ENCODE measurements at regions not wholly inside any gene's neighbourhood (a gene's known extent, or its start where the extent isn't known, plus 50 kb on each side); places are given as distances from the start of the nearest gene placed in this dataset.

DNA sequence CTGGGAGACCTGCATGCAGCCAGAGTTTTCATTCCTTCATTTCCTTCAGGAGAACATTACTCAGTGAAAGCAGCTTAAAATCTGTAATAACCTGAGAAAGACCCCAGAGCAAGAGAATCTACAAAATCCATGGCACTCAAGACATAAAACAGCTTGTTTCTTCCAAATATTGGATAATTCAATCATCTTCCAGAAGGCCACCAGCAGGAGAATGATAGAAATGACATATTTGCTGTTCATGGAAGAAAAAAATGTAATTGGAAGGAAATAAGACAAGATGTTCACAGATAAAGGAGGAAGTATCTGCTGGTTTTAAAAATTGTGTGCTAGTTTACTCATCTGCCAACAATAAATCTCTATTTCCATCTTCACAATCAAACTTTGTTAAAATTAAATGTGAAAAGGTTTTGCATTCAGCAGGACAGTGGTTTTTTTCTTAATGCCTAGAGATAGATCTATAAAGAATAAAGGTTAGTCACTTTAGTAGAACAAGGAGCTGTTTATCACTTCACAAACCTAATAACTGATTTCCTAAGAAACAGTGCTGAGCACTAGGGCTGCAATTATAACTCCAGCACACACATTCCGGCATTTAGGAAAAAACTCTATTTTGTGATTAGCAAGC lies 530.8 kb downstream of the NSUN3 start:
- H3K9ac ChIP-seq (ENCODE audit: insufficient read depth in 1 of 2, low read length in 2 of 2), result no peak overlapping the region
- no peaks in the 10 kb centered on the region for H3K9me3 ChIP-seq (ENCODE audit: control insufficient read depth in 4 of 4, insufficient read depth in 3 of 4, low read length in 3 of 4)
- no peaks in the 10 kb centered on the region for H3K27me3 ChIP-seq (ENCODE audit: control insufficient read depth in 3 of 3, insufficient read depth in 3 of 3, low read length in 2 of 3)
- DNase-seq, result no peak
- no peaks in the 10 kb centered on the region for H3K4me1 ChIP-seq (ENCODE audit: control insufficient read depth in 5 of 5, insufficient read depth in 5 of 5, low read length in 5 of 5)
- no peak for ATAC-seq (ENCODE audit: insufficient read depth, low FRiP score)
- no peak overlapping the region for H3K27ac ChIP-seq (ENCODE audit: low read depth in 1 of 2, low read length in 1 of 2)
- H3K4me3 ChIP-seq, result no peak overlapping the region
- 93 to 95% methylated on average over 1 of the region's 1 CpG for WGBS, 2 donors
- H3K36me3 ChIP-seq (ENCODE audit: control insufficient read depth in 4 of 4, insufficient read depth in 4 of 4, low read length in 4 of 4), result no peaks in the 10 kb centered on the region
- TF ChIP-seq, protein P1, sequence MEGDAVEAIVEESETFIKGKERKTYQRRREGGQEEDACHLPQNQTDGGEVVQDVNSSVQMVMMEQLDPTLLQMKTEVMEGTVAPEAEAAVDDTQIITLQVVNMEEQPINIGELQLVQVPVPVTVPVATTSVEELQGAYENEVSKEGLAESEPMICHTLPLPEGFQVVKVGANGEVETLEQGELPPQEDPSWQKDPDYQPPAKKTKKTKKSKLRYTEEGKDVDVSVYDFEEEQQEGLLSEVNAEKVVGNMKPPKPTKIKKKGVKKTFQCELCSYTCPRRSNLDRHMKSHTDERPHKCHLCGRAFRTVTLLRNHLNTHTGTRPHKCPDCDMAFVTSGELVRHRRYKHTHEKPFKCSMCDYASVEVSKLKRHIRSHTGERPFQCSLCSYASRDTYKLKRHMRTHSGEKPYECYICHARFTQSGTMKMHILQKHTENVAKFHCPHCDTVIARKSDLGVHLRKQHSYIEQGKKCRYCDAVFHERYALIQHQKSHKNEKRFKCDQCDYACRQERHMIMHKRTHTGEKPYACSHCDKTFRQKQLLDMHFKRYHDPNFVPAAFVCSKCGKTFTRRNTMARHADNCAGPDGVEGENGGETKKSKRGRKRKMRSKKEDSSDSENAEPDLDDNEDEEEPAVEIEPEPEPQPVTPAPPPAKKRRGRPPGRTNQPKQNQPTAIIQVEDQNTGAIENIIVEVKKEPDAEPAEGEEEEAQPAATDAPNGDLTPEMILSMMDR (IDR thresholded peaks at IDR 0.05; ENCODE audit: control extremely low read depth, extremely low read depth), result no peak

DNA sequence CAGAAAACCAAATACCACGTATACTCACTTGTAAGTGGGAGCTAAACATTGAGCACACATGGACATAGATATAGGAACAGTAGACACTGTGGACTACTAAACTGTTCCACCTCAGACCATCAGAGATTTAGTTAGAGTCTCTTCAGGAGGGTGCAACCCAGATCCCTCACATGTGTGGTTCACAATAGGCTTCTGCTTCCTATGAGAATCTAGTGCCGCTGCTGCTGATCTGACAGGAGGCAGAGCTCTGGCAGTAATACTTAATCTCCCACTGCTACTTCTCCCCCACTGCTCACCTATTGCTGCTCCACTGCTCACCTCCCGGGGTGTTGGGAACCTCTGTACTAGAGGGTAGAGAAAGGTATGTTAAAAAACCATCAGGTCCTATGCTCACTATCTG lies 533.3 kb downstream of the NSUN3 start:
- no peak overlapping the region for H3K9ac ChIP-seq (ENCODE audit: insufficient read depth in 1 of 2, low read length in 2 of 2)
- H3K36me3 ChIP-seq (ENCODE audit: control insufficient read depth in 4 of 4, insufficient read depth in 4 of 4, low read length in 4 of 4), result no peaks in the 10 kb centered on the region
- H3K27ac ChIP-seq (ENCODE audit: low read depth in 1 of 2, low read length in 1 of 2), result no peak overlapping the region
- H3K4me1 ChIP-seq (ENCODE audit: control insufficient read depth in 5 of 5, insufficient read depth in 5 of 5, low read length in 5 of 5), result no peaks in the 10 kb centered on the region
- no peaks in the 10 kb centered on the region for H3K27me3 ChIP-seq (ENCODE audit: control insufficient read depth in 3 of 3, insufficient read depth in 3 of 3, low read length in 2 of 3)
- H3K4me3 ChIP-seq, result no peak overlapping the region
- WGBS, 2 donors, result 93 to 94% methylated on average over 3 of the region's 3 CpGs
- DNase-seq (no peak), ATAC-seq (ENCODE audit: insufficient read depth, low FRiP score) (no peak)
- TF ChIP-seq, protein P1 (IDR thresholded peaks at IDR 0.05; ENCODE audit: control extremely low read depth, extremely low read depth), result no peak
- H3K9me3 ChIP-seq (ENCODE audit: control insufficient read depth in 4 of 4, insufficient read depth in 3 of 4, low read length in 3 of 4), result no peaks in the 10 kb centered on the region

DNA sequence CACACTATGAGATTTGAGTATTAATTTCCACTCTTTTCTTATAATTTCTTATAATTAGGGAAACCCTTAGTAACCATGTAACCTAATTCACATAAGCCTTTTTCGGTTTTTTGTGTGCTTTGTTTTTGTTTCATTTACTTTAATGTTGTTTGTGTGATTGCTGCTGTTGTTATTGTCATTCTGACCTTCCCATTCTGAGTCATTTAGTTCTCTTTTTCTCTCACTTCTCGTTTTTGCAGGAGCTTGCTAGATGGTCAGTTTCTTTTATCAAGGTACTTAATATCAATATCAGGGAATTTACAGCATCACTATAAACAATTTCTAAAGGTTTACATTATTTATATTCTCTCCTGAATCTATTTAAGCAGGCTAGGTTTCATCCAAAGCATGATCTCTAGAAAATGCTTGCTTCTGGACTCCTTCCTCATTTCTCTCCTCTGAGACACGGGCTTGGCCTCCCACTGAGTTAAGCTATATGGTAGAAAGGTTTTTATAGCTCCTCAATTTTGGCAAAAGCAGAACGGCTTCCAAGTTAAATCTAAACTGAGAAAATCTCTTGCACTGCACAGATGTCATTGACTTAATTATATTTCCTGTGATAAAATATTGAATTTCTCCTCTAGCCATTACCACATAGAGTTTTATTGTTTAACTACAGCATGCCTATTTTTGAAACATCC lies 534.2 kb downstream of the NSUN3 start:
- no peak for ATAC-seq (ENCODE audit: insufficient read depth, low FRiP score)
- no peak for DNase-seq
- H3K27ac ChIP-seq (ENCODE audit: low read depth in 1 of 2, low read length in 1 of 2), result no peak overlapping the region
- H3K9ac ChIP-seq (ENCODE audit: insufficient read depth in 1 of 2, low read length in 2 of 2), result no peak overlapping the region
- H3K4me1 ChIP-seq (ENCODE audit: control insufficient read depth in 5 of 5, insufficient read depth in 5 of 5, low read length in 5 of 5), result no peaks in the 10 kb centered on the region
- WGBS, 2 donors, result 53 to 57% methylated on average over 4 of the region's 4 CpGs
- H3K27me3 ChIP-seq (ENCODE audit: control insufficient read depth in 3 of 3, insufficient read depth in 3 of 3, low read length in 2 of 3), result no peaks in the 10 kb centered on the region
- TF ChIP-seq, protein P1 (IDR thresholded peaks at IDR 0.05; ENCODE audit: control extremely low read depth, extremely low read depth), result no peak
- H3K9me3 ChIP-seq (ENCODE audit: control insufficient read depth in 4 of 4, insufficient read depth in 3 of 4, low read length in 3 of 4), result no peaks in the 10 kb centered on the region
- no peak overlapping the region for H3K4me3 ChIP-seq
- H3K36me3 ChIP-seq (ENCODE audit: control insufficient read depth in 4 of 4, insufficient read depth in 4 of 4, low read length in 4 of 4), result no peaks in the 10 kb centered on the region
